NCI-H146 treated with DMSO at 0.1 percent for 48 hours (cell line): ENCODE measurements at regions not wholly inside any gene's neighbourhood (a gene's known extent, or its start where the extent isn't known, plus 50 kb on each side); places are given as distances from the start of the nearest gene placed in this dataset.

Experiments used
- DNase-seq: peaks from one replicate; lab custom pipeline; 2025; ENCODE audit not compliant: unreplicated experiment; lab: John Stamatoyannopoulos, UW

GRCh38 chr7:136549756-136550155 is 318.7 kb upstream of the CHRM2 start:
- DNase-seq, result no peak

- no peak for DNase-seq
Measured at GRCh38 chr7:136533732-136534131, 334.7 kb upstream of the CHRM2 start.

- no peak for DNase-seq
Measured at GRCh38 chr7:136530831-136531230, 337.6 kb upstream of the CHRM2 start.

GRCh38 chr7:136528329-136528728 is 340.1 kb upstream of the CHRM2 start:
- no peak for DNase-seq

- DNase-seq, result no peak
Measured at GRCh38 chr7:136527554-136527953, 340.9 kb upstream of the CHRM2 start.

- no peak for DNase-seq
Measured at GRCh38 chr7:136526408-136527105, 341.9 kb upstream of the CHRM2 start.

GRCh38 chr7:136523571-136523970 is 344.9 kb upstream of the CHRM2 start:
- DNase-seq, result no peak

- DNase-seq, result no peak
Measured at GRCh38 chr7:136517971-136518370, 350.5 kb upstream of the CHRM2 start.

GRCh38 chr7:136514776-136515175 is 353.7 kb upstream of the CHRM2 start:
- no peak for DNase-seq

GRCh38 chr7:136513744-136514143 is 354.7 kb upstream of the CHRM2 start:
- no peak for DNase-seq

- DNase-seq, result no peak
Measured at GRCh38 chr7:136509466-136509865, 359.0 kb upstream of the CHRM2 start.

- no peak for DNase-seq
Measured at GRCh38 chr7:136502162-136502561, 366.3 kb upstream of the CHRM2 start.

GRCh38 chr7:136501151-136501550 is 367.3 kb upstream of the CHRM2 start:
- DNase-seq, result no peak

GRCh38 chr7:136496551-136496950 is 371.9 kb upstream of the CHRM2 start:
- DNase-seq, result no peak

- no peak for DNase-seq
Measured at GRCh38 chr7:136495081-136495480, 373.4 kb upstream of the CHRM2 start.

- no peak for DNase-seq
Measured at GRCh38 chr7:136492366-136492765, 376.1 kb upstream of the CHRM2 start.

GRCh38 chr7:136489808-136490207 is 378.6 kb upstream of the CHRM2 start:
- DNase-seq, result no peak

GRCh38 chr7:136480901-136481300 is 387.6 kb upstream of the CHRM2 start:
- no peak for DNase-seq

- no peak for DNase-seq
Measured at GRCh38 chr7:136479922-136480321, 388.5 kb upstream of the CHRM2 start.

GRCh38 chr7:136470179-136470578 is 398.3 kb upstream of the CHRM2 start:
- DNase-seq, result no peak

- no peak for DNase-seq
Measured at GRCh38 chr7:136452949-136453348, 415.5 kb upstream of the CHRM2 start.

GRCh38 chr7:136446751-136447150 is 421.7 kb upstream of the CHRM2 start:
- DNase-seq, result no peak

GRCh38 chr7:136441835-136442234 is 426.6 kb upstream of the CHRM2 start:
- DNase-seq, result no peak
